DND-41 (cell line): ENCODE measurements at regions not wholly inside any gene's neighbourhood (a gene's known extent, or its start where the extent isn't known, plus 50 kb on each side); places are given as distances from the start of the nearest gene placed in this dataset.

Source experiments
- CTCF ChIP-seq: IDR thresholded peaks from 2 replicates; pipeline ENCODE4 v1.5.1; 2012; ENCODE audit warnings: borderline replicate concordance, low read length, moderate library complexity, mild to moderate bottlenecking; ENCODE audit not compliant: poor library complexity, severe bottlenecking; ENCODE audit errors: extremely low read depth
- EZH2 ChIP-seq: IDR thresholded peaks from 3 replicates; pipeline ENCODE4 v1.6.1; 2012; ENCODE audit warnings: borderline replicate concordance, low read depth, mild to moderate bottlenecking, moderate library complexity, low read length, inconsistent platforms; ENCODE audit not compliant: severe bottlenecking

GRCh38 chr18:59079264-59079663 is 60.4 kb upstream of the SEC11C start:
- no peak for TF ChIP-seq CTCF
- TF ChIP-seq EZH2: no peak
